RPMI7951 (cell line): ENCODE measurements at regions not wholly inside any gene's neighbourhood (a gene's known extent, or its start where the extent isn't known, plus 50 kb on each side); places are given as distances from the start of the nearest gene placed in this dataset.

Experiments
- DNase-seq: peaks from one replicate; pipeline ENCODE4 v3.0.0-alpha.2; 2012; ENCODE audit warnings: low read depth

DNA sequence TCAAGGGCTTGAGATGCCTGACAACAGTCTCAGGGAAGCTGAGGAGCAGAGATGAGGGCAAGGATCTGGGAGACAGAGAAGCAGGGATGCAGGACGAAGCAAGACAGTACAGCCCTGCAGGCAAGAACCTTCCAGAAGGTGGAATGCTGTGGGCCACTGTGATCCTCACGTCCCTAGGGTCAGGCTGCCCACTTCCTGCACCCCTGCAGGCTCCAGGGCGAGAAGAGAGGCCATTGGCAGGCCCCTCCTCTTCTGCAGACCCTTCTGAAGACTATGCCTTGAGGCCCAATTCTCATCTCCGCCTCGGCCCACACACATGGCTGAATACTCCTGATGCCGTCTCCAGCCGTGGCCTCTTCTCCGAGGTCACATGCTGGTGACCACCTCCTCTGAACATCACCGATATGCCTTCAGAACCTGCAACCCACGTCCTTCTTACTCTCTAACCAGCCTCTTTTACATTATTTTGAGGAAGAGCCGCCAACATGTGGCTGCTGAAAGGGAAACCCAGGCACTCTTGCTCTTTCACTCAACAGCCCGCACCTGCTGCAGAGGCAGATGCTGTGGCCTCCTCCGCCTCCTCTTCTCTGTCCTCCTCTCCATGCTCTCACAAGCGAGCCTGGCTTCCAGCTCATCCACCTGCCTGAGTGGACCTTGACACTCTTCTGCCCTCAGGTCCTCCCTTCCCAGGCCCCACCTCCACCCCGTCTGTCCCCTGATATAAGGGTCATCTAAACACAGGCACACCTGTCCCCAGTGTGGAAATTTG lies 181.5 kb downstream of the IRX2 start:
- DNase-seq, result no peak

GRCh38 chr5:2569176-2569575 lies 182.3 kb downstream of the IRX2 start:
- DNase-seq, result no peak

GRCh38 chr5:2566284-2566683 lies 185.2 kb downstream of the IRX2 start:
- no peak for DNase-seq

DNA sequence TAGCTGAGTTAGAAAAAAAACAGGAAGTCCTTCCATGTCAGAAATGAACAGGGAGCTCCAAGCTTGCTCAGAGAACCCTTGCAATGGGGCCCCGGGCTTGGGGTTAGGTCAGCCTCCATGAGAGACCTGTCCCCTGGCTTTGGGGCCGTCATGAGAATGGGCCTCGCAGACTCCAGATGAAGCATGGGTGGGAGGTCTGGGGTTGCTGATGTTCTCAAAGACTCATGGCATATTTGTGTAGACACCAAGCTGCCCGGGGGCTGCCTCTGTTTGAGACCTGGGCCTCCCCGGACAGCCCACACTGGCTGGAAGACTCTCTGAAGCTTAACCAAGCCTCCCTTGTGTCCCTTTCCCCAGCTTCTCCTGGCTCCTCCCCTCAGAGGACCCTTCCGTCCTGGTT lies 186.3 kb downstream of the IRX2 start:
- no peak for DNase-seq

DNA sequence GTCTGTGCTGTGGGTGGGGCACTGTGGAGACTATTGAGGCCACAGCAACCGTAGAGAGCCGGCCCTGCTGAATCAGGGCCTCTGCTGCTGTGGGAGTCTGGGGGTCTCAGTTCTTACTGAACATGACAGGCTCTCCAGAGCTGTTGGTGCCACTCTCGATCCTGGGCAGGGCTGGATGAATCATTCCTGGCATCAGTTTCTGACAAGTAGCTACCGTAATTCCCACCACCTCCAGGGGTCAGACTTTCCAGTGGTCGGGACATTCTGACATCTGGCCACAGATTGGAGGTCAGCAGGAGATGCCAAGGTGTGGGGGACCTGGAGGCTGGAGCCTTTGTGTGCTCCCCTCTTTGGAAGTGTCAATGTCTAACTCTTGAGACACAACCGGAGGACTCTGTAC lies 188.4 kb downstream of the IRX2 start:
- DNase-seq, result no peak

DNA sequence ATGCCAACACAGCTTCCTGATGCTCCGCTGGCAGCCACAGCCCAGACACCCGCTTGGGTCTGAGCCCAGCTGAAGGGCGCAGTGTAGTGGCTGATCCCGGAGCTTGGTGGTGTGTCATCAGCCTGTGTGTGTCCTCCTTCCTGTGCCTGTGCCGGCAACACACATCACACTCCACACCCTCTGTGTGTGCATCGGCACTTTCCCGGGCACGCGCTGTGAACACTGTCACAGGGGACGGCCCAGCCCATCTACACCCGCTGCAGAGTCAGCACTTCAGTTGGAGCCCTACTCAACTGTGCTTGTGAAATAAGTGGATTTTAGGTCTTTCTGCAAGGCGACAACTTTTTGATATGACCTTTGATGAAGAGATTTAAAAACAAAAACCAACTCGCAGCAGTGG lies 189.4 kb downstream of the IRX2 start:
- no peak for DNase-seq

DNA sequence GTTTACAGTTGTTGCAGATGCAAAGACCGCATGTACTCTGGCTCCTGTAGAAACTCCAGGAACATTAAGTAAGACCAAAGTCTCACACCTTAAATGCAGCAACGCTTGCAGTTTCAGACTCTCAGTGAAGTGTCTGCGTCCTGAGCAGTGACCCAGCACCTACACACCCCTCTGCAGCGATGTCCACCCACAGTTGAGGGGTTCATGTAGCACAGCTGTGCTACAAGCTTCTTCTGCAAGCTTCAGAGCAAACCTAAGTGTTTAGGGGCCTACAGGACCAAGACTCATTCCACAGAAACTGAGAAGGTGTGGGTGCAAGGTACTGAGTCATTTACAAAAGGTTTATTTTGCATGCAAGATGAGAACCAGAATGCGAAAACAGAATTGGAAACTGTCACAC lies 191.0 kb downstream of the IRX2 start:
- no peak for DNase-seq

DNA sequence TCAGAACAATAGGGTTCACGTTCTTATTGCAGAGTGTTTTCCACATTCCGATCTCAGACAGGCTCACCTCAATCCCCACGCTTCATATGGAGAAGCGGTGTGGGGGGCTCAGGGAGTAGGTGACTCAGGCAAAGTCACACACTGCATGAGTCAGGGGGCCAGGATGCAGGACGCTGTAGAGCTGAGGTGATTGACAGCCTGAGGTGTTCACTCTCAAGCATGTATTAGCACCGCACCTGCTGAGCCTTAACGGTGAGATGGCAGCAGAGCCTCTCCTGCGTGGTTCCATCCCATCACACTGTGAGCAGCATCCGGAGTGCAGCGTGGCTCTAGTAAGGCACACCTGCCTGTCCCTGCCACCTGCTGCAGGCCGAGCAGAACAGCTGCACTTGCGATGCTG lies 194.0 kb downstream of the IRX2 start:
- no peak for DNase-seq

GRCh38 chr5:2556375-2556966 lies 195.0 kb downstream of the IRX2 start:
- DNase-seq, result no peak

DNA sequence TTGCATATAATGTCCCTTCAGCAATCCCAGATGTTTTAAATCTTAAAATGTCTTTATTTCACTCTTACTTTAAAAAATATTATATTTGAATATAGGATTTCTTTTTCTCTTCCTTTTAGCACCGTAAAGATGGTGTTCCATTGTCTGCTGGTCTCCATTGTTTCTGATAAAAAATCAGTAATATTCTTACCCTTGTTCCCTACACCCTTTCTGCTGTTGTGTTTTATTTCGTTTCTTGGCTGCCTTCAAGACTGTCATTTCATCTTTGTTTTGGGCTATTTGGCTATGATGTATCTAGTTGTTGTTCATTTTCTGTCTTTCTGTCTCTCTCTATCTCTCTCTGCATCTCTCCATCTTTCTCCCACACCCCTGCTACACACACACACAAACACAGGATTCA lies 197.9 kb downstream of the IRX2 start:
- no peak for DNase-seq

GRCh38 chr5:2550509-2550908 lies 201.0 kb downstream of the IRX2 start:
- DNase-seq, result no peak

- no peak for DNase-seq
Measured at GRCh38 chr5:2549900-2550299, 201.6 kb downstream of the IRX2 start.

GRCh38 chr5:2549354-2549753 lies 202.1 kb downstream of the IRX2 start:
- no peak for DNase-seq

DNA sequence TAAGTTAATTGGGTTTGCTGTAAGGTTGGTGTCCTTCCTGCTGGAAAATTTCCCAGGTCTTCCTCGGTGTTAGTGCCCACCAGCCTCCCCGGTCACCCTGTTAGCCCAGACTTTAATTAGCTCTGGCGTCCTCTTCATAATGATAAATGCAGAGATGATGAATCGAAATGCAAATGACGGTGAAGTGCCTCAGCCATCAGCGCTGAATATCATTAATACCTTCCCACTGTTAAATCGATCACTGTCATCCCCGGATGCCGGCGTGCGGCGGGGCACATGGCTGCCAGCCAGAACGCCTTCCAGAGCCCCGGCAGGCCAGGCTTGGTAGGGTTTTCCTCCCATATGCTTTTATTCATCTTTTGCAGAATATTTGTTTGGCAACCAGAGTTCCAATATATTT lies 204.5 kb downstream of the IRX2 start:
- no peak for DNase-seq

DNA sequence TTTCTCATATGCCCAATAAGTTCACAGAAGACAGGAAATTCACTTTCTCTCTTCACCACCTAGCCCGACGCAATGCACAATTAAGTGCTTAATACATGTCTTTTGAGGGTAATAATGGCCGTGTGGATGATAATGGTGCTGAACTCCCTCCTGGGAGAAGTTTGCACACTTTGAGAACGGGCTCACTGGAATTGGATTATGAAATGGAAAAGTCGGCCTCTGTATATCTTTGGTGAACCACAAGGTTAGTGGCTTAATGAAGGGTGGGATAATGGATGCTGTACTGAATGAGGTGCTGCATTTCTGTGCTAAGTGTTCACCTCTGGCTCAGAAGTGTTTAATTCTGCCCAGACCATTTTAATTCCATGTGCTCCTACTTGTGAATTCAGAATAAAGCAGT lies 207.5 kb downstream of the IRX2 start:
- DNase-seq, result no peak

DNA sequence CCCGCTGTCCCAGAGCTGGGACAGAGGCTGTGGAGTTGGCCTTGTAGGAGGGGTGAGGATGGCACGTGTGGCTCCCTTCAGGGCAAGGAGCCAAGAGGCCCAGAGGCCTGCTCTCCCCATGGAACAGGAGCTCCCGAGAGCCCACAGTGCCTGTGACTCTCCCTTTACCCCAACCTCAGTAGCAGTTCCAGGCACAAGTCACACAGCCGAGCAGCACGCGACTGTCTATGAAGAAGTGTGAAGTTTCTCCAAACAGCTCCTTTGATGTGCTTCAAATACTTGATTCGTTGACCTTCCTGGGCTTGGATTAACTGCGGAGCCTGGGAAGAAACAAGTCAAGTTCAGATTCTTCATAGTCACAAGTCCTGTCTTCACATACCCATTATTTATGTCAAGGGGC lies 208.7 kb downstream of the IRX2 start:
- DNase-seq, result no peak

DNA sequence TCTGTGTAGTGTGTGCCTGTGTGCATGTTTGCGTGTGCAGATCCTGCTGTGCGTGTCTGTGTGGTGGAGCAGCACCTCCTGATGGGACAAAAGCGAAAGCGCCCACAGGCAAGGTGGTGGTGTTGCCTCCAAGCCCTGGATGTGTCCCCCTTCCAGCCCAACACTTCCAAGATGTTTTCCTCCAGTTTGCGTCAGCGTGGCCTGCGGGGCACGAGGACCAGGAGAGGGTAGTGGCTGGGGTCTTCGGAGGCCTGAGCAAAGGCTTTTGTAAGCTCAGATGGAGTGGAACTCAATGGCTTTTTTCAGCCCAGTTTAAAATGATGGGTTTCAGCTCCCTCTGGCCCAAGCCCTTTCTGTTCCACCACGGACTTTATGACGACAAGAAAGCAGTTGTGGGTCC lies 209.5 kb downstream of the IRX2 start:
- no peak for DNase-seq

GRCh38 chr5:2538169-2538568 lies 213.3 kb downstream of the IRX2 start:
- no peak for DNase-seq

DNA sequence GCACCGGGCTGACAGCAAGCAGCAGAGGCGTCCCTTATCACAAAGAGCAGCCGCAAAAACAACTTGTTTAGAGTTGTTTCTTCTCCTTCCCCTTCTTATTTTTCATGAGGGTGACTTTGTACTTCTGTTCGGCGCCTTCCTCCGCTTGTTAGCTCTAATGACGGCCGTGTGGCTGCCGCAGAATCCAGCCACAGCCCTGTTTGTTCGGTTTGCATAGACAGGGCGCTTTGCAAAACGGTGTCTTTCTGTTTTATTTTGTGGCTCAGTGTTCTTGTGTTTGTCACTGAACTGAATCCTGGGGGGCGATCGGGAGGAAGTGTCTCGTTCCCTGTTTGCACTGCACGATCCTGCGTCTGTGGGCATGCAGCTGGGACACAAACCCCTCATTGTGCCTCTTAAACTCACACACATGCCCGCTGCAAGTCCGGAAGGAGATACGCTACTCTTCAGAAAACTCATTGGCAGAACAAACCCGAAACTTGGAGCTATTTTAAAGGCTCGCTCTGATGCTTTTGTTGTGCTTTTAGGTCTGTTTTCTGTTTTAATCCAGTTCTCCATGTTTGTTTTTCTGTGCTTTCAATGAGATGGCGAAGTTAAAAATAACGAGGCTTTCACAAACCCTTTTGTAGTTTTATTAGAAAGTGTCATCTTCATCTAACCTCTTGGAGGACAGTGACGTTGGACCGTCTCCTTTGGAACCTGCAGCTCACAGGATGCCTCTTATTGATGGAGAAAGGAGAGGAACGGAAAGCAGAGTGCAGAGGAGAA lies 213.9 kb downstream of the IRX2 start:
- DNase-seq, result no peak

DNA sequence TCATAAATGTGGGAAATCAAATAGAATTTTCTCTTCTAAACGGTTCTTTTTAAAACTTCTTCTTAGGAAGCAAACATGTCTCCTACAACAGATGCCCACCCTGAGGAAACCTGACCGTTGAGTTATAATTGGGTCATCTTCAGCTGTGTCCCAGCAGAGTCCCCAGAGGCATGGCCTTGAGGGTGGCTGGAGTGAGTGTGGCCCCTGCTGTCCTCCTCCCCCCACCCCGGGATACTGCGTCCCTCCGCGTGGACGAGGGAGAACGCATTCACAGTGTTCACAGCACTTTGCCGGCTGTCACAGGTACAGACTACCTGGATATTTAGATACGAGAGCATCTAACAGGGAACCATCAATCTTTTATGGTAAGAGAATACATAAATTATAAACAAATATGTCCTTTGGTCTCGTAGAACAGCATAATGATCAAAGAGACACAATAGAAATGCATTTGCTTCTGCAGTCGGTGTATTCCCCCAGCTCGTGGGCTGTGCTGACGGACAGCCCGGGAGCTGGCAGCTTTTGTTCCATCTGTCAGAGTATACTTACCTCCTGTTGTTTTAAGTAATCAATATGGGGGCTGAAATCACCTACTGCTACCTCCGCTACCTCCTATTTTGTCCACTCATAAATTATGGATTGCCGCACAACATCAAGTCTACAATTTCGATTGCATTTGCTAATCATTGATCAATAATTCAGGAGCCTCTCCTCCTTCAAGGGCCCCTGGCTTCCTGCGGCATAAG lies 214.7 kb downstream of the IRX2 start:
- DNase-seq, result no peak

- DNase-seq, result no peak
Measured at GRCh38 chr5:2534970-2535369, 216.5 kb downstream of the IRX2 start.

- no peak for DNase-seq
Measured at GRCh38 chr5:2534251-2534650, 217.2 kb downstream of the IRX2 start.
